Fibroblast of villous mesenchyme (primary cell): ENCODE measurements at regions not wholly inside any gene's neighbourhood (a gene's known extent, or its start where the extent isn't known, plus 50 kb on each side); places are given as distances from the start of the nearest gene placed in this dataset.
"Not testable (repeated sequence)": the region's sequence is repeated elsewhere in the genome, so short reads cannot be mapped to it uniquely, and the experiment has no call there.

Experiments
- DNase-seq: peaks from one replicate; pipeline ENCODE4 v3.0.0-alpha.2; 2010; ENCODE audit warnings: low read depth
- H3K4me3 ChIP-seq: 2 replicates; pipeline ENCODE4 v1.5.1; 2011; ENCODE audit warnings: low read depth, mild to moderate bottlenecking, low read length
- TF ChIP-seq, protein P1 (sequence below): IDR thresholded peaks from 2 replicates; pipeline ENCODE4 v1.5.1; 2012; ENCODE audit warnings: low read depth, mild to moderate bottlenecking, low read length; ENCODE audit not compliant: insufficient read depth

GRCh38 chr3:130569461-130570365 is 52.7 kb downstream of the COL6A6 start:
- no peak for DNase-seq
- no peak overlapping the region for H3K4me3 ChIP-seq
- TF ChIP-seq, protein P1, sequence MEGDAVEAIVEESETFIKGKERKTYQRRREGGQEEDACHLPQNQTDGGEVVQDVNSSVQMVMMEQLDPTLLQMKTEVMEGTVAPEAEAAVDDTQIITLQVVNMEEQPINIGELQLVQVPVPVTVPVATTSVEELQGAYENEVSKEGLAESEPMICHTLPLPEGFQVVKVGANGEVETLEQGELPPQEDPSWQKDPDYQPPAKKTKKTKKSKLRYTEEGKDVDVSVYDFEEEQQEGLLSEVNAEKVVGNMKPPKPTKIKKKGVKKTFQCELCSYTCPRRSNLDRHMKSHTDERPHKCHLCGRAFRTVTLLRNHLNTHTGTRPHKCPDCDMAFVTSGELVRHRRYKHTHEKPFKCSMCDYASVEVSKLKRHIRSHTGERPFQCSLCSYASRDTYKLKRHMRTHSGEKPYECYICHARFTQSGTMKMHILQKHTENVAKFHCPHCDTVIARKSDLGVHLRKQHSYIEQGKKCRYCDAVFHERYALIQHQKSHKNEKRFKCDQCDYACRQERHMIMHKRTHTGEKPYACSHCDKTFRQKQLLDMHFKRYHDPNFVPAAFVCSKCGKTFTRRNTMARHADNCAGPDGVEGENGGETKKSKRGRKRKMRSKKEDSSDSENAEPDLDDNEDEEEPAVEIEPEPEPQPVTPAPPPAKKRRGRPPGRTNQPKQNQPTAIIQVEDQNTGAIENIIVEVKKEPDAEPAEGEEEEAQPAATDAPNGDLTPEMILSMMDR, result no peak

- no peak overlapping the region for H3K4me3 ChIP-seq
- TF ChIP-seq, protein P1, result no peak
- no peak for DNase-seq
Measured at GRCh38 chr3:130572769-130573168, 55.8 kb downstream of the COL6A6 start.

GRCh38 chr3:130576375-130577266 is 59.6 kb downstream of the COL6A6 start:
- H3K4me3 ChIP-seq, result no peak overlapping the region
- peak; percentile 26 for DNase-seq
- TF ChIP-seq, protein P1, result no peak

DNA sequence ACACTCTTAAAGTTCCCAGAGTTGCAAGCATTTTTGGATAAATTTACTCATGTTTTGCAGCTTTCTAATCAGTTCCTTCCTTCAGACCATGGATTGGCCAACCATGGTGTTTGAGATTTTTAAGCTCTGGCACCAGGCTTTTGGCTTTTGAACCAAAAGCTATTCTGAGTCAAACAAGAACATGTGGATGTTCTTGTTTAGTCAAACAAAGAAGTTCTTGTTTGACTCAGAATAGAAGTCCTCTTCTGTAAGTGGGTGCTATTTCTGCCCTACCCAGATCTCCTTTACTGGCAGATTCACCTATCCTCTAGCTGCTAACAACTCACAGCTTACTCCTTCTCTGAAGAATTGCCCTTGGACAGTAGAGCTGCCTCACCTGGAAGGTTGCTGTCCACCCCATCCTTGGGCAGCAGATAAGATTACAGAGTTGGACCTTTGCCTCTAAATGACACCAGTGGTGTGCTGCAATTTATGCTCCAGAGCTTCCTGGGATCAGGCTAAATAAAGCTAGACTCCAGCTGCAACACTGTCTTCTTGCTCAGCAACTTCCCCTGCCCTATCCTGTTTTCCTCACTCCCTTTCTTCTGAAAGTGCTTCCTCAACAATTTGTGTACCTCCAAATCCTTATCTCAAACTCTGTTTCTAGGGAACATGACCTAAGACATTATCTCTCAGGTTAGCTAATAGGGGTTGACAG is 65.6 kb downstream of the COL6A6 start:
- H3K4me3 ChIP-seq, result no peak overlapping the region
- TF ChIP-seq, protein P1, result no peak
- no peak for DNase-seq

GRCh38 chr3:130594749-130595148 is 77.8 kb downstream of the COL6A6 start:
- DNase-seq, result peak; percentile 35
- H3K4me3 ChIP-seq, result not testable (repeated sequence)

DNA sequence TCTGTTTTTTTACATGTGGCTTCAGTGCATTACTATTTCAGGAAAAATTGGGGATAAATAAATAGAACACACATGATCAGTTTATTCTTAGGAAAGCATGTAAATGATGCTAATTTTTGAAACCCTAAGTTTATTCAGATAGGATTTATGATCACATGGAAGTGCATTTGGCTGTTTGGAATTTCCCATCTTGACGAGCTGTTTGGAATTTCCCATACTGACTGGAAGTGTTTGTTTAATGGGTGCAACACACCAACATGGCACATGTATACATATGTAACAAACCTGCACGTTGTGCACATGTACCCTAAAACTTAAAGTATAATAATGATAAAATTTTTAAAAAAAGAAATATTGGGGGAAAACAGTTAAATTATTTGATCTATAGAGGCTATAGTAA is 79.5 kb downstream of the COL6A6 start:
- H3K4me3 ChIP-seq, result no peak overlapping the region
- TF ChIP-seq, protein P1, result no peak
- no peak for DNase-seq
